Cardiac fibroblast (primary cell): ENCODE measurements at regions not wholly inside any gene's neighbourhood (a gene's known extent, or its start where the extent isn't known, plus 50 kb on each side); places are given as distances from the start of the nearest gene placed in this dataset.
"Not testable (repeated sequence)": the region's sequence is repeated elsewhere in the genome, so short reads cannot be mapped to it uniquely, and the experiment has no call there.

Source experiments
- DNase-seq, 2 donors: peaks; one replicate each; pipeline versions ENCODE4 v3.0.0 to v3.0.0-alpha.2; 2010; ENCODE audit warnings: low read depth in 2 of 2
- H3K4me3 ChIP-seq, 2 donors: replicated peaks in 1 of 2; 1 replicate in 1 of 2; 2 replicates in 1 of 2; pipeline ENCODE4 v1.5.1; 2011; ENCODE audit warnings: low read depth in 2 of 2, low read length in 2 of 2, mild to moderate bottlenecking in 2 of 2, moderate library complexity in 1 of 2
- TF ChIP-seq, protein P1 (sequence below): IDR thresholded peaks from one replicate; pipeline ENCODE4 v1.5.1; 2011; ENCODE audit warnings: low read depth, mild to moderate bottlenecking, low read length, inconsistent platforms

DNA sequence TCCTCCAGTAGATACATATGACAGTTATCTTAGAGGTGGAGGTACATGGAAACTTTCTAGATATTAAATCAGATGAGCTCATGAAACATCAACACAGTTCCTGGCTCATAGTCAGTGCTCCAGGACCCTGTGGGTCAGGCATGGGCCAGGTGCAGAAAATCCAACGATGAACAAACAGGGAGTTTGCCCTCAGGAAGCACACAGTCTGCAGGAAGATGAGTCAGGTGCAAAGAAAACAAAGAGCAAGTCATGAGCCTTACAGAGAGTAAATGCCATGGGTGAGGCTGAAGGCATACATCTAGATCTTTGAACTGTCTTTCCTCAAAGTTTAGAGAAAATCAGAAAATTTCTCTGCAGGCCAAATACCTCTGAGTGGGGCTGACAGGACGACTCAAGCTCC is 184.2 kb upstream of the TPM1 start:
- DNase-seq = peak in 1 of 2 donors; percentile 24
- TF ChIP-seq, protein P1, sequence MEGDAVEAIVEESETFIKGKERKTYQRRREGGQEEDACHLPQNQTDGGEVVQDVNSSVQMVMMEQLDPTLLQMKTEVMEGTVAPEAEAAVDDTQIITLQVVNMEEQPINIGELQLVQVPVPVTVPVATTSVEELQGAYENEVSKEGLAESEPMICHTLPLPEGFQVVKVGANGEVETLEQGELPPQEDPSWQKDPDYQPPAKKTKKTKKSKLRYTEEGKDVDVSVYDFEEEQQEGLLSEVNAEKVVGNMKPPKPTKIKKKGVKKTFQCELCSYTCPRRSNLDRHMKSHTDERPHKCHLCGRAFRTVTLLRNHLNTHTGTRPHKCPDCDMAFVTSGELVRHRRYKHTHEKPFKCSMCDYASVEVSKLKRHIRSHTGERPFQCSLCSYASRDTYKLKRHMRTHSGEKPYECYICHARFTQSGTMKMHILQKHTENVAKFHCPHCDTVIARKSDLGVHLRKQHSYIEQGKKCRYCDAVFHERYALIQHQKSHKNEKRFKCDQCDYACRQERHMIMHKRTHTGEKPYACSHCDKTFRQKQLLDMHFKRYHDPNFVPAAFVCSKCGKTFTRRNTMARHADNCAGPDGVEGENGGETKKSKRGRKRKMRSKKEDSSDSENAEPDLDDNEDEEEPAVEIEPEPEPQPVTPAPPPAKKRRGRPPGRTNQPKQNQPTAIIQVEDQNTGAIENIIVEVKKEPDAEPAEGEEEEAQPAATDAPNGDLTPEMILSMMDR = no peak
- H3K4me3 ChIP-seq = no peak overlapping the region

DNA sequence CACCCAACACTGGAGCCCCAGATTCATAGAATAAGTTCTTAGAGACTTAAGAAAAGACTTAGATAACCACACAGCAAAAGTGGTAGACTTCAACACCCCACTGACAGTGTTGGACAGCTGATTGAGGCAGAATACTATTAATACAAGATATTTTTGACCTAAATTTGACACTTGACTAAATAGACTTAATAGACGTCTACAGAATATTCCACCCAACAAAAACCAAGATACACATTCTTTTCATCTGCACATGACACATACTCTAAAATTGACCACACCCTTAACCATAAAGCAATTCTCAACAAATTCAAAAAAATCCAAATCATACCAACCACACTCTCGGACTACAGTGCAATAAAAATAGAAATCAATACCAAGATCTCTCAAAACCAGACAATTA is 179.8 kb upstream of the TPM1 start:
- TF ChIP-seq, protein P1 = no peak
- DNase-seq = no peak

GRCh38 chr15:62866366-62866765 is 176.2 kb upstream of the TPM1 start:
- no peak overlapping the region for H3K4me3 ChIP-seq
- DNase-seq = no peak
- TF ChIP-seq, protein P1 = no peak

More for the DNA sequence above, 179.8 kb upstream of the TPM1 start:
- no peak overlapping the region for H3K4me3 ChIP-seq

DNA sequence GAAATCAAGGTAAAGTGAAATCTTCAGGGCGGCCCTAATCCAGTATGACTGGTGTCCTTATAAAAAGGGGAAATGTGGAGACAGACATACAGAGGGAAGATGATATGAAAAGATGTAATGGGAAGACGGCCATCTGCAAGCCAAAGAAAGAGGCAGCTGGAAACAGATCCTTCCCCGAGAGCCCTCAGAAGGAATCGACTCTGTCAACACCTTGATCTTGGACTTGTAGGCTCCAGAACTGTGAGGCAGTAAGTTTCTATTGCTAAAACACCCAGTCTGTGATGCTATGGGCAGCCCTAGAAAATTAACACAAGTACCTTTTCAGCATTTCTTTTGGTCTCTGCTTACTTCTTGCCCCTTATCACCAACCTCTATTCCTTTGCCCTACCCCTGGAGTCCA is 174.7 kb upstream of the TPM1 start:
- DNase-seq = no peak
- TF ChIP-seq, protein P1 = no peak
- H3K4me3 ChIP-seq = no peak overlapping the region

GRCh38 chr15:62868507-62868906 is 174.0 kb upstream of the TPM1 start:
- TF ChIP-seq, protein P1 = no peak
- H3K4me3 ChIP-seq = no peak overlapping the region
- DNase-seq = no peak

- DNase-seq = no peak
- H3K4me3 ChIP-seq = no peak overlapping the region
- TF ChIP-seq, protein P1 = no peak
Observed at GRCh38 chr15:62869116-62869515, 173.4 kb upstream of the TPM1 start.

DNA sequence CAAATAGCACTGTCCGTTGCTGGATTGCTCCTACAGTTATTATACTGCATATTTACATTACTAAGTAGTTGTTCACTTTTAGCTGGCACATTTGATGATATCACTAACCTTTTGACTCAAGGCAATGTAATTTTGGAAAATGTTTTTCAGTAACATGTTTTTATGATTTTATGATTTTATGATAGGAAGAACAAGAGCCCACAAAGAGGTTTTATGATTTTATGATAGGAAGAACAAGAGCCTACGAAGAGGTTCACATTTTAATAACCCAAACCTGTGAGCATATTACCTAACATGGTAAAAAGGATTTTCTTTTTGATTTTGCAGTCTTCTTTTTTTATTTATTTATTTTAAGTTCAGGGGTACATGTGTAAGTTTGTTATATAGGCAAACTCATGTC is 172.3 kb upstream of the TPM1 start:
- TF ChIP-seq, protein P1 = no peak

DNA sequence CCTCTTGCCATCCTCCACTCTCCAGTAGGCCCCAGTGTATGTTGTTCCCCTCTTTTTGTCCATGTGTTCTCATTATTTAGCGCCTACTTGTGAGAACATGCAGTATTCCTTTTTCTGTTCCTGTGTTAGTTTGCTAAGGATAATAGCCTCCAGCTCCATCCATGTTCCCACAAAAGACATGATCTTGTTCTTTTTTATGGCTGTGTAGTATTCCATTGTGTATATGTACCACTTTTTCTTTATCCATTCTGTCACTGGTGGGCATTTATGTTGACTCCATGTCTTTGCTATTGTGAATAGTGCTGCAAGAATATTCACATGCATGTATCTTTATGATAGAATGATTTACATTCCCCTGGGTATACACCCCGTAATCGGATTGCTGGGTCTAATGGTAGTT is 171.8 kb upstream of the TPM1 start:
- DNase-seq = not testable (repeated sequence)

More for the DNA sequence above, 172.3 kb upstream of the TPM1 start:
- no peak for DNase-seq
- no peak overlapping the region for H3K4me3 ChIP-seq

More for the DNA sequence above, 171.8 kb upstream of the TPM1 start:
- H3K4me3 ChIP-seq = not testable (repeated sequence)
